ENCODE measurements at regions not wholly inside any gene's neighbourhood (a gene's known extent, or its start where the extent isn't known, plus 50 kb on each side); places are given as distances from the start of the nearest gene placed in this dataset.
"Not testable (repeated sequence)": the region's sequence is repeated elsewhere in the genome, so short reads cannot be mapped to it uniquely, and the experiment has no call there.

DNA sequence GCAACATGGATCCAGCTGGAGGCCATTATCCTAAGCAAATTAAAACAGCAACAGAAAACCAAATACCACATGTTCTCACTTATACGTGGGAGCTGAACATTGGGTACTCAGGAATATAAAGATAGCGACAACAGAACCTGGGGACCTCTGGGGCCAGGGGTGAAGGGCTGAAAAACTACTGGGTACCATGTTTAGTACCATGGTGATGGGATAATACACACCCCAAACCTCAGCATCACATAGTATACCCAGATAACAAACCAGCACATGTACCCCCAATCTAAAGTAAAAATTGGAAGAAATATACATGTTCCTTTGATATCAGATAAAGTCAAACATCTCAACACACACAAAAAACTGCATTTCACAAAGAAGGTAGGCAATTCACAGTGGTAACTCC is 876.2 kb downstream of the TBL1XR1 start:
- TF ChIP-seq JUND (IDR thresholded peaks at IDR 0.05; ENCODE audit: low read depth) = no peak
- no peak for DNase-seq (ENCODE audit: low read depth in 1 of 2, low spot score in 1 of 2)
- in situ Hi-C loops (cut with HindIII; ENCODE audit: low pct_unique_long_range_greater_than_20kb, low sequenced_read_pairs) = no loop called here

DNA sequence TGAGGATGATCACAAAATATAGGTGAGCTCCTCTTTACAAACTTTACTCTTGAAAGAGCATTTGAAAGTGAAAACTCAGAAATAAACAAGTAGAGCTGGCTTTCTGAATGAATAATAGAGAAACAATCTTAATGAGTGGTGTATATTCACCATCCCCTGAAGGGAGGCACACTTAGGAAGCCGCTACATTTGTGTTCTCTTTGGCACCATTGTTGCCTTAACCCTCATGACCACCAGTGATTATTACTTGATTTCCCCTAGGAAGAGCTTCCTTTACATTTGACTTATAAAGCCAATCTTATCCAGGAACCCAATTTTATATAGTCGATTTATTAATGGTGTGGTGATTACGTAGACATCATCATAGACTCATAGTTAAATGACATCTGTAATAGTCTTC is 883.9 kb downstream of the TBL1XR1 start:
- TF ChIP-seq JUND (IDR thresholded peaks at IDR 0.05; ENCODE audit: low read depth) = no peak
- DNase-seq (ENCODE audit: low read depth in 1 of 2, low spot score in 1 of 2) = no peak
- in situ Hi-C loops (cut with HindIII; ENCODE audit: low pct_unique_long_range_greater_than_20kb, low sequenced_read_pairs) = no loop called here

DNA sequence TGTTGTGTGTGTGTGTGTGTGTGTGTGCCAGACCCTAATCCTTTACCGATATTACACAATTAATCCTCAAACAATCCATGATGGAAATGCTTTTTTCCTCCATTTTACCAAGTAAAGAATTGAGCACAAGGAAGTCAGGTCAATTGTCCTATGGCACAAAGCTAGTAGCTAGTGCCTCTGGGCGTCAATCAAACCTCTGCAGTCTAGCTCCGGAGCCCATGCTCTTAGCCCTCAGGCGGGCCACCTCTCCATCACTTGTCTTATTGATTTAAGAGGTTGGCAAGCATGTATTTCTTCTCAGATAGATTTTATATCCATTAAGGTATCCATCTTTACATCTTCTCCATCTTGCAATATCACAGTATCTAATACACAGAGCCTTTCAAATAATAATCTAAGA is 886.6 kb downstream of the TBL1XR1 start:
- no peak for DNase-seq (ENCODE audit: low read depth in 1 of 2, low spot score in 1 of 2)
- in situ Hi-C loops (cut with HindIII; ENCODE audit: low pct_unique_long_range_greater_than_20kb, low sequenced_read_pairs) = no loop called here
- no peak for TF ChIP-seq JUND (IDR thresholded peaks at IDR 0.05; ENCODE audit: low read depth)

DNA sequence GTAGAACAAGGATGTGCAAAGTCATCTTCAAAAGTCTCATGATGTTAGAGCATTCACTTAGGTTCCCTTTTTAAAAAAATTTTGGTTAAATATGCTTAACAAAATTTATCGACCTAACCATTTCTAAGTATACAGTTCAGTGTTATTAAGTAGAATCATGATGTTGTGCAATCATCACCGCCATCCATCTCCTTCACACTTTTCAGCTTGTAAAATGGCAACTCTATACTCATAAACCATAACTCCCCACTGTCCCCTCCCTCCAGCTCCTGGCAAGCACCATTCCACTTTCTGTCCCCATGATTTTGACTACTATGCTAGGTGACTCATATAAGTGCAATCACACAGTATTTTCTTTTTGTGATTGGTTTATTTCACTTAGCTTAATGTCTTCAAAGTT is 895.0 kb downstream of the TBL1XR1 start:
- TF ChIP-seq JUND (IDR thresholded peaks at IDR 0.05; ENCODE audit: low read depth) = no peak
- DNase-seq (ENCODE audit: low read depth in 1 of 2, low spot score in 1 of 2) = no peak
- in situ Hi-C loops (cut with HindIII; ENCODE audit: low pct_unique_long_range_greater_than_20kb, low sequenced_read_pairs) = no loop called here

DNA sequence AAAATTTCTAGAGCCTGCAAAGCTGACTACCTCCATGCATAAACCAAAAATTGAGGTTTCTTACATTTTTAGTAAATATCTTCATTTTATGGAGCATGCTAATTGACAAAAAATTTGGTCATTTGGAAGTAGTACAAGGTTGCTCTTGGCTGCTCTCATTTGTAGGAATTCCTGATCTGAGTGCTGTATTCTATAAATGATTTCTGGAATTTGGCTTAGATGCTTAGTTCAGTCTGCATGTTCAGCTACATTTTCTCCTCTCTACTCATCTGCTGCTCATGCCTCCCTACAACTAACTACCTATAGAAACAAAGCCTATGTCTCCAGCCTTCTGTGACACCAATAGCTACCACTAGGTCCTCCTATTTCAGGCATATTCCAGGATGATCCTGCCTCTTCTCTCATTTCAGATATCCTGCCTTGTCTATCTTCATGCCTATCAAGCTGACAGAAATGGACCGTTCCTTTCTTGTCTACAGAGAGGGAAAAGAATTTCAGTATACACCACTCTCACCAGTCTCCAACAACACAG is 901.1 kb downstream of the TBL1XR1 start:
- TF ChIP-seq JUND (IDR thresholded peaks at IDR 0.05; ENCODE audit: low read depth) = no peak
- in situ Hi-C loops (cut with HindIII; ENCODE audit: low pct_unique_long_range_greater_than_20kb, low sequenced_read_pairs) = no loop called here
- DNase-seq (ENCODE audit: low read depth in 1 of 2, low spot score in 1 of 2) = no peak

DNA sequence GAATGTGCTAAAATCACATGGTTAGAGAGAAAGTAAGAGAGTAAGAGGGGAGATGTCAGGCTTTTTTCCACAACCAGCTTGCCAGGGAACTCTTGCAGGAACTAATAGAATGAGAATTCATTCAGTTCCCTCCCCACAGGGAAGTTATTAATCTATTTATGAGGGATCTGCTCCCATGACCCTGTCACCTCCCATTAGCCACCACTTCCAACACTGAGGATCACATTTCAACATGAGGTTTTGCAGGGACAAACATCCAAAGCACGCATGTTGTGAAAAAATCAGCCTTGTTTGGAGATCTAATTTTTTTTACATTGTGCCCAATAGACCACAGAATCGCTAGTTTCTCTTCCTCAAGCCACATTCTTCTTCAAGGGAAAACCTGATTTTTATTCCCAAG is 904.0 kb downstream of the TBL1XR1 start:
- TF ChIP-seq JUND (IDR thresholded peaks at IDR 0.05; ENCODE audit: low read depth) = no peak
- in situ Hi-C loops (cut with HindIII; ENCODE audit: low pct_unique_long_range_greater_than_20kb, low sequenced_read_pairs) = no loop called here
- no peak for DNase-seq (ENCODE audit: low read depth in 1 of 2, low spot score in 1 of 2)

DNA sequence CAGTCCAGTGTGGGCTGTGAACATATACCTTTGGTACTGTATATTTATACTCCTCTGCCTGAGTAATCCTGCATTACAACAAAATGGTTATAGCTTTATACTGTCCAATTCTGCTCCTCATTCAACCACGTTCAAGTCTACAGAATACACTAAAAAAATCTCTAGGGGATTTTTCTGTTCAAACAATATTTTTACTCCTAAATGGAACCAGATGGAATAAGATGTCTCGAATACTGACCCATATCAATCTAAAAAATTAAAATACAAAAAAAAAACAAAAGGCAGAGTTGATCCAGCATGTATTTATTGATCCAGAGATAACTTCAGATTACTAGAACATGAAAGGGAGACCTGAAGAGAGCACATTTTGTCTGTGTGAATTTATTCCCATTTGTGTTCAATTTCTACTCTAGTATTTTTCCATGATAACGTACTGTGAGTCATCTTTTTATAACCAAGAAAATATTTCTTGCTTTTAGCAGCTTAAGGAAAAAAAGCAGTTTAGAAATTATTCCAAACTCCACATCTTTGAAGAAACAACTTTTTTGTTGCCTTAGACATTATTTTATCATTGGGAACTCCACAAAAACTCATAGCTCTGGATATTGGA is 910.7 kb downstream of the TBL1XR1 start:
- DNase-seq (ENCODE audit: low read depth in 1 of 2, low spot score in 1 of 2) = no peak
- in situ Hi-C loops (cut with HindIII; ENCODE audit: low pct_unique_long_range_greater_than_20kb, low sequenced_read_pairs) = no loop called here
- TF ChIP-seq JUND (IDR thresholded peaks at IDR 0.05; ENCODE audit: low read depth) = no peak

DNA sequence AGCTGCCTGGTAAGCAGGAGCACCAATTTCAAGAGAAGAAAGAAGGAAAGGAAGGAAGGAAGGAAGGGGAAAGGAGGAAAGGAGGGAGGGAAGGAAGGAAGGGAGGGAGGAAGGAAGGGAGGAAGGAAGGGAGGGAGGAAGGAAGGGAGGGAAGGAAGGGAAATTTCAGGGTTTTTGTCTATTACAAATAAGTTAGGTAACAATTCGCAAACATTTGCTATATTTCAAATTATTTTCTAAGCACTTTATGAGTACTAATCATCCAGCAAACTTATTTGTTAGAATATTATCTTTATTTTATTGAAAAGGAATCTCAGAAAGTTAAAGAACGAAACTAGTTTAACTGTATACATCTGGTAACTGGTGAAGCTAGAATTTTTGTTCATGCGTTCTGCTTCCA is 921.7 kb downstream of the TBL1XR1 start:
- no peak for DNase-seq (ENCODE audit: low read depth in 1 of 2, low spot score in 1 of 2)
- no peak for TF ChIP-seq JUND (IDR thresholded peaks at IDR 0.05; ENCODE audit: low read depth)
- in situ Hi-C loops (cut with HindIII; ENCODE audit: low pct_unique_long_range_greater_than_20kb, low sequenced_read_pairs) = no loop called here

DNA sequence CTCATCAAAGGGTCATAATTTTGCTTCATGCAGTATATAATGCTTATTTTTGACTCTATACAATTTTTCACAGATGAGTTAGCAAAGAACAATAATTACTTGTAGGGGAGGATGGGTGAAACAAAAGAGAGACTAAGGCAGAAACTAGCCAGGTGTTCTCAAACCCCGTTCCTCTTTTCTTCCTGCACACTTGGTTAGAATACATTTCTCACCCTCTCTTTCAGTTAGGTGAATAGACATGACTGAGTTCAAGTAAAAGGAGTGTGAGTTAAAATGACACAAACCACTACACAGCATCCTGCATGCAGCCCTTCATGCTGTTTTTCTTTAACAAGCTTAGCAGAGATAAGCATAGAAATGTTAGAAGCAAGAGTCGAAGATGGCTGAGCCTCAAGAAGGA is 922.2 kb downstream of the TBL1XR1 start:
- TF ChIP-seq JUND (IDR thresholded peaks at IDR 0.05; ENCODE audit: low read depth) = no peak
- in situ Hi-C loops (cut with HindIII; ENCODE audit: low pct_unique_long_range_greater_than_20kb, low sequenced_read_pairs) = no loop called here
- no peak for DNase-seq (ENCODE audit: low read depth in 1 of 2, low spot score in 1 of 2)

DNA sequence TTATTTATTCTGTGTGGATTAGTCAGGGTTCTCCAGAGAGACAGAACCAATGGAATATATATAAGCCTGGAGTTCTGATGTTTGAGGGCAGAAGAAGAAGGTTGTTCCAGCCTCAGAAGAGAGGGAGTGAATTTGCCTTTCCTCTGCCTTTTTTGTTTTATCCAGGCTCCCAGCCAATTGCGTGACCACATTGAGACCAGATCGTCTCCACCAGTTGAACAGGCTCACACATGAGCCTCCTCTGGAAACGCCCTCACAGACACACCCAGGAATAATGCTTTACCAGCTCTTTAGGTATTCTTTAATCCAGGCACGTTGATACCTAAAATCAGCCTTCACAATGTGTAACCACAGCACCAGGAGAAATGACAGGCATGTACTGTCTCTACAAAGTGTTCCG is 923.1 kb downstream of the TBL1XR1 start:
- in situ Hi-C loops (cut with HindIII; ENCODE audit: low pct_unique_long_range_greater_than_20kb, low sequenced_read_pairs) = no loop called here
- TF ChIP-seq JUND (IDR thresholded peaks at IDR 0.05; ENCODE audit: low read depth) = no peak
- peak in 1 of 2 experiments; percentile 90 for DNase-seq (ENCODE audit: low read depth in 1 of 2, low spot score in 1 of 2)

DNA sequence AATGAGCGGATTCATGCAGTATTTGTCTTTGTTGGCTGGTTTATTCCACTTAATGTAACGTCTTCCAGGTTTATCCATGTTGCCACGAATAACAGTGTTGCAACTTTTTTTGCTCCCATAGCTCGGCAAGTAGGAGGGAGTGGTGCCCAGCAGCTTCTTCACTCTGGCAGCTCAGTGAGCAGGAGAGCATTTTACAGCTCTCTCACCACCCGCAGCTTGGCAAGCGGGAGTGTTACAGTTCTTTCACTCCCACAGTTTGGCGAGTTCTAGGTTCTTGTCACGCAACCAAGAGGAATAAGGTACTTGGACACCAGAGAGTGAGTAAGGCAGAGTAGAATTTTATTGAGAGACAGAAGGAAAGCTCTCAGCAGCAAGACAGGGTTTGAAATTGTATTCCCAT is 935.2 kb downstream of the TBL1XR1 start:
- TF ChIP-seq JUND (IDR thresholded peaks at IDR 0.05; ENCODE audit: low read depth) = no peak
- peak in 1 of 2 experiments; percentile 41 for DNase-seq (ENCODE audit: low read depth in 1 of 2, low spot score in 1 of 2)
- in situ Hi-C loops (cut with HindIII; ENCODE audit: low pct_unique_long_range_greater_than_20kb, low sequenced_read_pairs) = no loop called here

DNA sequence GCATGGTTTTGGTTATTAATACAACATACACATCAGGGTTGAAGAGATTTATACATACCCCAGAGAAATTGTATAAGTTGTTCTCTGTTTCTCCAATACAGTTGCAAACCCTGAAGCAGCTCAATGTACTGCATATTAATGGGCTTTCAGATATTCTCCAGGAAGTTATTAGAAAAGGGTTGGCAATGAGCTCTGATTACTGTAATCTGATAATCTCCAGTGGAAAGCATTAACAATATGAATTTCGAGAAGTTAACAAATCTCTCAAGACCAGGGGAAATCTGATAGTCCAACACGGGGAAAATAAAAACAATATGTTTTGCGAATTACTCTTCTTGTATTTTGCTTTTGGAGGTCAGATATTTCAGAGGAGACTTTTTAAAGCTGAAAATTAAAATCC is 950.1 kb downstream of the TBL1XR1 start:
- no peak for TF ChIP-seq JUND (IDR thresholded peaks at IDR 0.05; ENCODE audit: low read depth)
- in situ Hi-C loops (cut with HindIII; ENCODE audit: low pct_unique_long_range_greater_than_20kb, low sequenced_read_pairs) = no loop called here
- no peak for DNase-seq (ENCODE audit: low read depth in 1 of 2, low spot score in 1 of 2)

DNA sequence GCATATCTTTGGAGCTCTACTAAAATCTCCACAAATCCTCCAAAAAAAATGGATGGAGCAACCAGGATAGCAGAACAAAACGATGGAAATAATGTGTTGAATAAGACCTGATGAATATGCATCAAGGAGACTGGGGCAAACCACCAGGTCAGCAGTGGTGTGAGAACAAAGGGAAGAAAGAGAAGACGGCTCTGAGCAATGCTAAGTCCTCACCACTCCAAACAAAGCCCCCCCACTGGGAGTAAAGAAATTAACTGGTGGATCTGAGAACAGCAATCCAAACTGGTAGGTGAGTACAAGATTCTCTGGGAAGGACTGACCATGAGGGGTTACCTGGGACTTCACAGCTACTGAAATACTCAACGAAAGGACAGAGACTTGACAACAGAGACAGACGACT is 977.3 kb downstream of the TBL1XR1 start:
- TF ChIP-seq JUND (IDR thresholded peaks at IDR 0.05; ENCODE audit: low read depth) = no peak
- DNase-seq (ENCODE audit: low read depth in 1 of 2, low spot score in 1 of 2) = no peak

DNA sequence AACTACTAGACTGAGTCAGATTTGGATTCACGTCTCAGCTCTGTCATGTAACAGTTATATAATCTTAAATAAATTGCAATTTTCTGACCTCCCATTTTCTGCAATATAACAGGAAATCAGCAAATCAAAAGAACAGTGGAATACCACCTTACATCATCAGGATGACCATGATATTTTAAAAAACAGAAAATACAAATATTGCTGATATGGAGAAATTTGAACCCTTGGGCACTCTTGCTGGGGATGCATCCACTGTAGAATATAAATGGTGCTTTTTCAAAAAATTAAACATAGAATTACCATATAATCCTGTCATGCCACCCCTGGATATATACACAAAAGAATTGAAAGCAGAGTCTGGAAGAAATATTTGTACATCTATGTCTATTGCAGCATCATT is 982.5 kb downstream of the TBL1XR1 start:
- in situ Hi-C loops (cut with HindIII; ENCODE audit: low pct_unique_long_range_greater_than_20kb, low sequenced_read_pairs) = no loop called here
- no peak for TF ChIP-seq JUND (IDR thresholded peaks at IDR 0.05; ENCODE audit: low read depth)
- DNase-seq (ENCODE audit: low read depth in 1 of 2, low spot score in 1 of 2) = no peak

More for the DNA sequence above, 977.3 kb downstream of the TBL1XR1 start:
- in situ Hi-C loops (cut with HindIII; ENCODE audit: low pct_unique_long_range_greater_than_20kb, low sequenced_read_pairs) = no loop called here

DNA sequence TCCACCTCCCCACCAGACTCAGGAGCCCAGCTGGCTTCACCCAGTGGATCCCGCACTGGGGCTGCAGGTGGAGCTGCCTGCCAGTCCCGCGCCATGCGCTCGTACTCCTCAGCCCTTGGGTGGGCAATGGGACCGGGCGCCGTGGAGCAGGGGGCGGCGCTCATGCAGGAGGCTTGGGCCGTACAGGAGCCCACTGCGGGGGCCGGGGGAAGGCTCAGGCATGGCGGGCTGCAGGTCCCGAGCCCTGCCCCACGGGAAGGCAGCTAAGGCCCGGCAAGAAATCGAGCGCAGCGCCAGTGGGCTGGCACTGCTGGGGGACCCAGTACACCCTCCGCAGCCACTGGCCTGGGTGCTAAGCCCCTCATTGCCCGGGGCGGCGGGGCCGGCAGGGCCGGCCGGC is 984.0 kb downstream of the TBL1XR1 start:
- in situ Hi-C loops (cut with HindIII; ENCODE audit: low pct_unique_long_range_greater_than_20kb, low sequenced_read_pairs) = not testable (repeated sequence)

More for the DNA sequence above, 984.0 kb downstream of the TBL1XR1 start:
- DNase-seq (ENCODE audit: low read depth in 1 of 2, low spot score in 1 of 2) = not testable (repeated sequence)
